ENCODE measurements at regions not wholly inside any gene's neighbourhood (a gene's known extent, or its start where the extent isn't known, plus 50 kb on each side); places are given as distances from the start of the nearest gene placed in this dataset.

GRCh38 chr13:30027569-30028455, 177.4 kb upstream of the UBL3 start:
- TF ChIP-seq CTCF (IDR thresholded peaks at IDR 0.05): no peak
- no peak for TF ChIP-seq POLR2A (IDR thresholded peaks at IDR 0.05)
- TF ChIP-seq EP300 (IDR thresholded peaks at IDR 0.05): no peak
